ENCODE measurements at regions not wholly inside any gene's neighbourhood (a gene's known extent, or its start where the extent isn't known, plus 50 kb on each side); places are given as distances from the start of the nearest gene placed in this dataset.

DNA sequence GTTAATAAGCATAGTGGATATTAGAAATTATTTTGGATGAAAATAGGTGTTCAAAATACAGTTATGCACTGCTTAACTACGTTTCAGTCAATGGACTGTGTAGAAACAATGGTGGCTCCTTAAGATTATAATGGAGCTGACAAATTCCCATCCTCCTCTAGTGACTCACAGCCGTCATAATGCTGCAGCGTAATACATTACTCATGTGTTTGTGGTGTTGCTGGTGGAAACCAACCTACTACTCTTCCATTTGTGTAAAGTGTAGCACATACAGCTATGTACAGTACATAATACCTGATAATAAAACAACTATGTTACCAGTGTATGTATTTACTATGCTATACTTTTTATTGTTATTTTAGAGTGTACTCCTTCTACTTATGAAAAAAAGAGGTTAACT, 111.2 kb upstream of the TMCC3 start:
- Histone ChIP-seq H4K20me1 (ENCODE audit: insufficient read depth, low read length) (no peaks in the 10 kb centered on the region), H3K36me3 (ENCODE audit: insufficient read depth, low read length) (no peaks in the 10 kb centered on the region), H3K9me2 (ENCODE audit: low read depth, low read length) (no peaks in the 10 kb centered on the region), H3K79me2 (ENCODE audit: insufficient read depth, low read length) (no peaks in the 10 kb centered on the region), H3K4me2 (ENCODE audit: low read length) (no peak overlapping the region), H3K4me3 (ENCODE audit: low read depth, low read length, poor library complexity, severe bottlenecking) (no peak overlapping the region), H3K9ac (ENCODE audit: low read length) (no peak overlapping the region), H3F3A (ENCODE audit: insufficient read depth, low read length) (no peaks in the 10 kb centered on the region), H3K27me3 (ENCODE audit: insufficient read depth, low read length) (no peaks in the 10 kb centered on the region), H2AFZ (ENCODE audit: low read length) (no peak overlapping the region), H3K9me3 (ENCODE audit: low read length) (no peaks in the 10 kb centered on the region), H3K4me1 (ENCODE audit: insufficient read depth, low read length, severe bottlenecking) (peaks cover 6% of the 10 kb centered on the region), H3K27ac (ENCODE audit: low read depth, low read length, poor library complexity, severe bottlenecking) (no peak overlapping the region)
- TF ChIP-seq EZH2 (IDR thresholded peaks at IDR 0.05; ENCODE audit: borderline replicate concordance, low read length) = no peak
- TF ChIP-seq, protein P1, sequence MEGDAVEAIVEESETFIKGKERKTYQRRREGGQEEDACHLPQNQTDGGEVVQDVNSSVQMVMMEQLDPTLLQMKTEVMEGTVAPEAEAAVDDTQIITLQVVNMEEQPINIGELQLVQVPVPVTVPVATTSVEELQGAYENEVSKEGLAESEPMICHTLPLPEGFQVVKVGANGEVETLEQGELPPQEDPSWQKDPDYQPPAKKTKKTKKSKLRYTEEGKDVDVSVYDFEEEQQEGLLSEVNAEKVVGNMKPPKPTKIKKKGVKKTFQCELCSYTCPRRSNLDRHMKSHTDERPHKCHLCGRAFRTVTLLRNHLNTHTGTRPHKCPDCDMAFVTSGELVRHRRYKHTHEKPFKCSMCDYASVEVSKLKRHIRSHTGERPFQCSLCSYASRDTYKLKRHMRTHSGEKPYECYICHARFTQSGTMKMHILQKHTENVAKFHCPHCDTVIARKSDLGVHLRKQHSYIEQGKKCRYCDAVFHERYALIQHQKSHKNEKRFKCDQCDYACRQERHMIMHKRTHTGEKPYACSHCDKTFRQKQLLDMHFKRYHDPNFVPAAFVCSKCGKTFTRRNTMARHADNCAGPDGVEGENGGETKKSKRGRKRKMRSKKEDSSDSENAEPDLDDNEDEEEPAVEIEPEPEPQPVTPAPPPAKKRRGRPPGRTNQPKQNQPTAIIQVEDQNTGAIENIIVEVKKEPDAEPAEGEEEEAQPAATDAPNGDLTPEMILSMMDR (IDR thresholded peaks at IDR 0.05; ENCODE audit: low read length) = no peak

DNA sequence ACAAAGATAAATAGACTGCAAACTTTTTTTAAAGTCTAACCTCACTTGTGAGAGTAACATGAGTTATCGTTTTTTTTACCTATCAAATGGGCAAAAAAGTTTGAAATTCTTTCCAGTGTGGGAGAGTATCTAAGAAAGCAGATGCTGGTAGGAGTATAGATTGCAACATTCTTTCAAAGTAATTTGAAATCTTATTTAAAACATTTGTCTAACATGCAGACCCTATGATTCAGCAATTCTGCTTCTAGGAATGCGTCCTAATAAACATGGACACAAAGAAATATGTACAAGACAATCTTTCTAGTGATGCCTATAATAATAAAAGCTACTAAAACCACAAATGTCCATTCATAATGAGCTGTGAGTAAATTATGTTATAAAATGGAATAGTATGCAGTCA, 110.4 kb upstream of the TMCC3 start:
- no peak for TF ChIP-seq EZH2 (IDR thresholded peaks at IDR 0.05; ENCODE audit: borderline replicate concordance, low read length)
- TF ChIP-seq, protein P1 (IDR thresholded peaks at IDR 0.05; ENCODE audit: low read length) = no peak
- Histone ChIP-seq H3K9ac (ENCODE audit: low read length) (no peak overlapping the region), H3K27ac (ENCODE audit: low read depth, low read length, poor library complexity, severe bottlenecking) (no peak overlapping the region), H4K20me1 (ENCODE audit: insufficient read depth, low read length) (no peaks in the 10 kb centered on the region), H3K36me3 (ENCODE audit: insufficient read depth, low read length) (no peaks in the 10 kb centered on the region), H3F3A (ENCODE audit: insufficient read depth, low read length) (no peaks in the 10 kb centered on the region), H3K27me3 (ENCODE audit: insufficient read depth, low read length) (no peaks in the 10 kb centered on the region), H3K9me3 (ENCODE audit: low read length) (no peaks in the 10 kb centered on the region), H3K9me2 (ENCODE audit: low read depth, low read length) (no peaks in the 10 kb centered on the region), H3K4me1 (ENCODE audit: insufficient read depth, low read length, severe bottlenecking) (peaks cover 6% of the 10 kb centered on the region), H3K4me3 (ENCODE audit: low read depth, low read length, poor library complexity, severe bottlenecking) (no peak overlapping the region), H3K4me2 (ENCODE audit: low read length) (no peak overlapping the region), H2AFZ (ENCODE audit: low read length) (no peak overlapping the region), H3K79me2 (ENCODE audit: insufficient read depth, low read length) (no peaks in the 10 kb centered on the region)

DNA sequence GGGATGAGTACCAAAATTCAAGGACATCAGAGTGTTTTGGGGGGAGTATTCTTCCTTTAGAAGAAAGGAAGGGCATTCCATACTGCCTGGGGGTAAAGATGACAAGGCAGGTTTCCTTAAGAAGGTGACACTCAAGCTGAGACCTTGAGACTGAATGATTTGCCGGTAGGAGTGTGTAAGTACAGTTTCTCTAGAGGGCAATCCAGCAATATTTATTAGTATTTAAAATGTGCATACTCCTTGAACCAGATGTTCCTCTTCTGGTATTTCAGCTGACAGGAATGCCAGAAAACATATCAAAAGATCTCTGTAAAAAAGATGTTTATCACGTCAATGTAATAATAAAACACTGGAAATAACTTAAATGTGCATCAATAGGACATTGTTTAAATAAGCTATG, 106.4 kb upstream of the TMCC3 start:
- no peak for TF ChIP-seq EZH2 (IDR thresholded peaks at IDR 0.05; ENCODE audit: borderline replicate concordance, low read length)
- TF ChIP-seq, protein P1 (IDR thresholded peaks at IDR 0.05; ENCODE audit: low read length) = no peak
- no peaks in the 10 kb centered on the region for H3K9me3 ChIP-seq (ENCODE audit: low read length)
- H2AFZ ChIP-seq (ENCODE audit: low read length) = no peak overlapping the region
- H3K4me2 ChIP-seq (ENCODE audit: low read length) = no peak overlapping the region
- no peak overlapping the region for H3K4me3 ChIP-seq (ENCODE audit: low read depth, low read length, poor library complexity, severe bottlenecking)
- H3K27me3 ChIP-seq (ENCODE audit: insufficient read depth, low read length) = no peaks in the 10 kb centered on the region
- no peaks in the 10 kb centered on the region for H3K4me1 ChIP-seq (ENCODE audit: insufficient read depth, low read length, severe bottlenecking)
- H3F3A ChIP-seq (ENCODE audit: insufficient read depth, low read length) = no peaks in the 10 kb centered on the region
- no peaks in the 10 kb centered on the region for H3K9me2 ChIP-seq (ENCODE audit: low read depth, low read length)
- no peaks in the 10 kb centered on the region for H4K20me1 ChIP-seq (ENCODE audit: insufficient read depth, low read length)
- no peak overlapping the region for H3K27ac ChIP-seq (ENCODE audit: low read depth, low read length, poor library complexity, severe bottlenecking)
- no peaks in the 10 kb centered on the region for H3K36me3 ChIP-seq (ENCODE audit: insufficient read depth, low read length)
- no peaks in the 10 kb centered on the region for H3K79me2 ChIP-seq (ENCODE audit: insufficient read depth, low read length)
- H3K9ac ChIP-seq (ENCODE audit: low read length) = no peak overlapping the region
